Stimulated activated CD4-positive, alpha-beta T cell treated with anti-CD3 and anti-CD28 coated beads, Interleukin-4, amount 100 ng/mL, for 1 hour (primary cell): ENCODE measurements at regions not wholly inside any gene's neighbourhood (a gene's known extent, or its start where the extent isn't known, plus 50 kb on each side); places are given as distances from the start of the nearest gene placed in this dataset.
"Not testable (repeated sequence)": the region's sequence is repeated elsewhere in the genome, so short reads cannot be mapped to it uniquely, and the experiment has no call there.

Experiments
- DNase-seq: peaks from one replicate; pipeline ENCODE4 v3.0.0-alpha.2; 2020

DNA sequence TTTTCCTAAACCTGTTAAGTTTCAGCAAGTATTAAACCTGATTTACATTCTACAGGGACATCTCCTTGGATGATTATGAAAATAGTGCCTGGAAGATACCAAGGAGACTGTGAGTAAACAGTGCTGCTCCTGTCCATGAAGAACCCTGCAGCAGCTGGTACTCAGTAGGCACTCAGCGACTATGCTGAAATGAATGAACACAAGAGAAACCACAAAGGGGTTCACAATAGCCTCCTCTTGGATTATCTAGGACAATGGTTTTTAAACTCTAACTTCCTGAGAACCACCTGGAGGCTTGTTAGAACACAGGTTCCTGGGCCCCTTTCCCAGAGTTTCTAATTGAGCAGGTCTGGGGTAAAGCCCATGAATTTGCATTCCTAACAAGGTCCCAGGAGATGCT, 488.4 kb upstream of the UBE2E2 start:
- DNase-seq, result no peak

DNA sequence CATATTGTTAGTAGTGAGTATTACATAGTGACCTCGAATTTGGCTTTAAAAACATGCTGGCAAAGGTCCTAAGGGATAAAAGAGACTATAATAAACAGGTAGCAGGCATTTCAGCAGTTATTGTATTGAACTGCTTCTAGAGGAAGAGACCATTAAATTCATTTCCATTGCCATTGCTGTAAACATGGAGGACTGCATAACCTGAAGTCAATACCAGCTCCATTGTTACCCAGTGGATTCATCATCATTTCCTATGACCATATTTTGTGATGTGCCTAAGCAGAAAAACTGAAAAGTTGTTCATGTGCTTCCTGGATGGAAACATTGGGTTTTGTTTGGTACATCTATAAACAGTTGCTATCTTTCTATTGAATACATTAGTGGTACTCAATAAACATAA, 482.5 kb upstream of the UBE2E2 start:
- no peak for DNase-seq

DNA sequence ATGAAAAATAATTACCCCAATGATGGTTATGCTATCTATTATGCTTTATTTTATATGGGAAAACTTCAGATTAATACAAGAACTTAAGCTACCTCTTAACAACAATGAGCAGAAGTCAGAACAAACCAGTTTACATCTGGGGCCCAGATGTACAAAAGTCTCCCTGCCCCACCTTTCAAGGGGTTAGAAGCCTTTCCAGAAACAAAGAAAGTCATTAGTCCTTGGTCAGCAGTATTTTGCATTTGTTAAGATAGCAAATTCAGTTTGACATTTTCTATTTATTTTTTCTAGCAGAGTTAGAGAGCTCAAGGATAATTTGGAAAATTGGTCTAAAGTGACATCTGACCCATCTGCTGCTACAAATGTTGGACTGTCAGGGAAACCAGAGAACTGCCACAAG, 478.7 kb upstream of the UBE2E2 start:
- no peak for DNase-seq

DNA sequence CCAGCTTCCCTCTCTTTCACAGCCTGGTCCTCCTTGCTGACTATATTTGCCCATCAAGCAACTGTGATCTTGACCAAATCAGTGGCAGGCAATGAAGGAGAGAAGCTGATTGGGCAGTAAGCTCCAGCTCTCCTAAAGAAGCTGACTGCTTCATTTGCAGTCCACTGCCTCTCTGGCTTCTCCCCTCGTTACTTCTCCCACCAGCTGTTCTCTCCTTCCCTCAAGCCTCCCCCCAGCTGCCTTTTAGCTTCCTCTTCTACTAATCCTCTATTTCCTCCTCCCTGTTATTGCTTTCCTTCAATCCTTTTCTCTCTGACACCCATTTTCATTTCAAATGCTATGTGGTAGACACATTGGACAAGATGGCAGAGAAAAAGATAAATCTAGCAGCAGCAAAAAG, 474.7 kb upstream of the UBE2E2 start:
- no peak for DNase-seq

DNA sequence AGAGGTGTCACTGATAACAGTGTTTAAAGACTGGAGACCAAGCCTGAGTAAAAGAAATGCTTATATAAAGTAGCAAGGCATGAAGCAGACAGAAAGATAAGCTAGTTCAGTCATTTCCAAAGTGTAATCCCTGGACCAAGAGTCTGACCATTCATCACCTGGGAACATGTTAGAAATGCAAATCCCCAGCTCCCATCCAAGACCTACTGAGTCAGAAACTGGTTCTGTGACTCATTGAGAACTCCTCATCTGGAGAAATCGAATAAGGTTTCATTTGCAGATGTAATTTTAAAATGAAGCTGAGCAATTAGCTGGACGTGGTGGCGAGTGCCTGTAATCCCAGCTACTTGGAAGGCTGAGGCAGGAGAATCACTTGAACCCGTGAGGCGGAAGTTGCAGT, 473.9 kb upstream of the UBE2E2 start:
- DNase-seq, result no peak

DNA sequence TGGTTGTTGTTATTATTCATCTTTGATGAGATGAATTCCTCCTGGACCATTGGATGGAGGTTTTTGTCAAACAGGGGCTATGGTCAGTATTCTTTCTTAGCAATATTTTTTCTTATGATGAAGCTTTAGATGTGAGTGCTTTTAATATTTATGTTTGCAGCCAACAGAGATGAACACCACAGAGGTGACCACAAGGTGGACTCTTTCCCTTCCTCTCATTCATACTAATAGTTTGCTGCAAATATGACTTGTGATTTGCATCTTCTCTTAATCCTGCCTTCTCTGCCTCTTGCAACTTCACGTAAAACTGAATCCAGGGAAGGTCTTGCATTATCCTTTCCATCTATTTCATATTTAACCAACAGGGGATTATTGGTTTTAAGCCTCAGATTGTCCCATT, 473.1 kb upstream of the UBE2E2 start:
- no peak for DNase-seq

DNA sequence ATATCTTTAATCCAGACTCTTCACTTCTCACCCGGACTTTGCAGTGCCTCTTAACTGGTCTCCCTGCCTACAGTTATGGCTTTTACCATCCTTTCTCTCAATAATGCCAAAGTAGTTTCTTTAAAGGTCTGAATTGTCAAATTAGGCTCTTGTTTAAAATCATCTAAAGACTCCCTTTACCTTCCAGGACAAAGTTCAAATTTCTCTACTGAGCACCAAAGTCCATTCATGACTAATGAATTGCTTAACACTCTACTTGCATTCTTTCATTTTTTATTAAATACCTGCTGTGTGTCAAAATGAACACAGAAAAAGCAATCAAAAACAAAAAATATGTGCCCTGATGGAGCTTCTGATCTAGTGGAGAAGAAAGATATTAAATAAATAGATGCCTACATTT, 472.4 kb upstream of the UBE2E2 start:
- no peak for DNase-seq

DNA sequence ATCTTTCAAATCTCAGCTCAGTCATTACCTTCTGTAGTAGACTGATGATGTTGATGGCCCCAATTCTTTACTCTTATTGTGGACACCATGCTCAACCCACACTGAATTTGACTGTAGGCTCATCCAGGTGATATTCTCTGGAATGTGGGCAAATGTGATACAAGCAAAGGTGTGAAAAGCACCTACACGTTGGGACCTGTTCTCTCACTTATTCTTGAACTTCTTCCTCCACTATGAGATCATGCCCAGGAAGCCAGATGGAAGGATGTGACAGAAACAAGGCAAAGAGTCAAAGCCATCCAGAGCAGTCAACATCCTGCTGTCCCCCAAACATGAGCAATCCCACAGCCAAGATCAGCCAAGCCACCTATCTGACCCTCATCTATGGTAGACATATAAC, 471.2 kb upstream of the UBE2E2 start:
- no peak for DNase-seq

DNA sequence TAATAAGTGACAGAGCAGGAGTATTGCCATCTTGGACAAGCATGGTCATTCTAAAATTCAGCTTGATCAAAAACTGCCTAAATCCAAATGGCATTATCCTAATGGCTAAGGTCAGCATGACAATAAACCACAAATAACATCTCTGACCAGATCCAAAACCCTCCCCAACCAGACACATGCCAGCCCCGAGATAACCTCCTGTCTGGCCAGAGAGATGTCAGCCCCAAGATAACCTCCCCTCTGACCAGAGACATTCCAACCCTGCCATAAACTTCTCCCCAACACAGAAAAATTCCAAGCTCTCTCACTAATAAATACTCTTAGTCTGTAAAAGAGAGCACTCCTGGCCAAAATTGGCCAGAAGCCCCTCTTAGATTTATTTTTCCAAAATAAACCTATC, 470.5 kb upstream of the UBE2E2 start:
- DNase-seq, result no peak

DNA sequence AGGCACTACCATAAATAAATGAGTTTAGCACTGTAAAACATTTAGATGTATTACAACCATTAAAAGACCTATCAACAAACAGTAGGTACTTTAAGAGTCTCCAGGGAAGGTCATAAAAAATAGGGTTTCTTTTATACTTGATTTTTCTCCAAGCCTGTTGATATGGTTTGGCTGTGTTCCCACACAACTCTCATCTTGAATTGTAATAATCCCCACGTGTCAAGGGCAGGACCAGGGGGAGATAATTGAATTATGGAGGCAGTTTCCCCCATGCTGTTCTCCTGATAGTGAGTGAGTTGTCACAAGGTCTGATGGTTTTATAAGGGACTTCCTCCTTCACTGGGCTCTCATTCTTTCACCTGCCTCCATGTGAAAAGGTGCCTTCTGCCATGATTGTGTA, 468.9 kb upstream of the UBE2E2 start:
- DNase-seq, result no peak

DNA sequence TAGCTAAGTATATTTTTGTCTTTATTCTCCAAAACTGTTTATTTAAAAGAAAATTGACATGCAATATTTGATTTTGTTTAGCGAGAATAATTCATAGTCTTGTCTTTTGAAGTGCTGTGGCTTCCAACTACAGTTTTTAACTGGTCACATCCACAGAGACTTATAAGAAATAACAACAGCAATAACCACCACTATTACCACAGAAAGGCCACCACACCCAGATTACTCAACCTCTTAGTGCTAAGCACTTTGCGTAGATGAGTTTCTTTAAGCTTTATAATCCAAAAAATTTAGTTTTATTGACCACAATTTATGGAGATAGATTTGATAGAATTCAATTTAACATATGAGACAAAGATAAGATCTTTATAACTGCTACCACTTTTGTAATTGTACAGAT, 468.4 kb upstream of the UBE2E2 start:
- no peak for DNase-seq

DNA sequence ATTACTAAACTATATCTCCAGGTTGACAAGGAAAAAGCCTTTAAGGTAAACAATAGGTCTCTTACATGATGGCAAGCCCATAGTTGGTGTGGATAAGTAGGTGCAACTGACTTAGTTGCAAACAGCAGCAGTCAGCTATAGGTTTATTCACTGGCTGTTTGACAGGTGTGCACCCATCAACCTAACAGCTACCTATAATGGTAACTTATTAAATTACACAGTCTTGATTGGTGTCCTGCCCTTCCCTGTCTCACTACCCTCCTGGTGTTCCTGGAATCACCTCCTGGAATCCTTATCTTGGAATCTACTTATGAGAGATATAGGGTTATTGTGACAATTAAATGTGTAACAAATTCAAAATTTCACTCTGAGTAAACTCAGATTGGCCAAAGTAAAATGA, 467.8 kb upstream of the UBE2E2 start:
- no peak for DNase-seq

DNA sequence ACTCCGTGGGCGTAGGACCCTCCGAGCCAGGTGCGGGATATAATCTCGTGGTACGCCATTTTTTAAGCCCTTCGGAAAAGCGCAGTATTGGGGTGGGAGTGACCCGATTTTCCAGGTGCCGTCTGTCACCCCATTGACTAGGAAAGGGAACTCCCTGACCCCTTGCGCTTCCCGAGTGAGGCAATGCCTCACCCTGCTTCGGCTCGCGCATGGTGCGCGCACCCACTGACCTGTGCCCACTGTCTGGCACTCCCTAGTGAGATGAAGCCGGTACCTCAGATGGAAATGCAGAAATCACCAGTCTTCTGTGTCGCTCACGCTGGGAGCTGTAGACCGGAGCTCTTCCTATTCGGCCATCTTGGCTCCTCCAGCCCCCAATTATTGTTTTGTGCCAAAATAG, 459.7 kb upstream of the UBE2E2 start:
- DNase-seq, result not testable (repeated sequence)

DNA sequence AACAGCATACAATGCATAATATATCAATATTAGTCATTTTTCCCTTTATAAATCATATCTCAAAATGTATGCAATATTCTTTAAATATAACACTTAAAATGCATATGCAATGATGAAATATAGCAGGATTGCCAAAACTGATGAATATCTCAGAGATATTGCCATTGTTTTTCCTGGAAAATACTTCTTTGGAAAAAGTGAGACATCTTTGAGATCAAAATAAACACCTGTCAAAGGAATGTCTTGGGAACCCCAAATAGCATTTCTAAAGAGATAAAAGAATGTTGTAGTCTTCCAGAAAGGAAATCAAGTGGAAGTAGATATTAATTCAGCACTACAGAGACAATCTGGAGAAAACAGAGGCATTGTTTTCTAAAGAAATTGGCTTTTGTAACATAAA, 457.8 kb upstream of the UBE2E2 start:
- DNase-seq, result no peak

DNA sequence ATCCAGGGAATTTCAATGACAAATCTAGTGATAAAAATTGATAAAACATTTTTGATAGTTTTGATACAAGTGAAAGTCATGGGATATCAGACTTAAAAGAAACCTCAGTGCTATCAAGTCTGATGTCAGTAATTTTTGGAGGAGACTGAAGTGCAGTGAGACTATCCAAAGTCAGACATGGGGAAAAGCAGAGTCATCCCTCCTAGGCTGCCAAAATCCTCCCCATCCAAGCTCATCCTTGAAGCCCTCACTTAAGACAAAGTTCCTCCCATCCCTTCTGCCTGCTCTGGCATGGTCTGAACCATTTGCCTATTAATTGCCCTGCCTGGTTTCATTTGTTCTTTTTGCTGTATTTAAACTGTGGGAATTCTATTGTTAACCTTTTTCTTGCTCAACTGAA, 456.9 kb upstream of the UBE2E2 start:
- no peak for DNase-seq

DNA sequence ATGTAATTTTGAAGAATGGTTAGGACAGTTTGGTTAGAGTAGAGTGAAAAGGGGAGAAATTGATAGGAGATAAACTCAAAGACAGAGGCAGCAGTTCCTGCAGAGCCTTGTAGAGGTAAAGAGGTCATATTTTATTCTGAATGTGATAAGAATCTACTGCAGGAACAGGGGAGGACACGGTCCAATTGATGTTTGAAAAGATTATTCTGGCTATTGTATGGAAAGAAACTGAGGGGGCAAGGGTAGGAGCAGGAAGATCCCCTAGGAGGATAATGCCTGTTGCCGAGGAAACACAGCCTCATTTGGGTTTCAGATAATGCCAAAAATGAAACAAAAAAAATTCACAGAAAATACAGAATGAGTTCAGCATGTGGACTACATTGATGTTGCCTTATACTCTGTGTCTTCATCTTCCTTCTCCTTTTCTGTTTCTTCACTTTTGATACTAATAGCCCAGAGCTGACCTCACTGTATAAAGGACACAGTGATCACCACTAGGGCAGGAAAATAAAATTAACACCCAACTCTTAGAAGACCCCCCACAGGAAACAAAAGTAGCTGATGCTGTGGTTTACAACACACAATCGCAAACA, 454.6 kb upstream of the UBE2E2 start:
- DNase-seq, result no peak

DNA sequence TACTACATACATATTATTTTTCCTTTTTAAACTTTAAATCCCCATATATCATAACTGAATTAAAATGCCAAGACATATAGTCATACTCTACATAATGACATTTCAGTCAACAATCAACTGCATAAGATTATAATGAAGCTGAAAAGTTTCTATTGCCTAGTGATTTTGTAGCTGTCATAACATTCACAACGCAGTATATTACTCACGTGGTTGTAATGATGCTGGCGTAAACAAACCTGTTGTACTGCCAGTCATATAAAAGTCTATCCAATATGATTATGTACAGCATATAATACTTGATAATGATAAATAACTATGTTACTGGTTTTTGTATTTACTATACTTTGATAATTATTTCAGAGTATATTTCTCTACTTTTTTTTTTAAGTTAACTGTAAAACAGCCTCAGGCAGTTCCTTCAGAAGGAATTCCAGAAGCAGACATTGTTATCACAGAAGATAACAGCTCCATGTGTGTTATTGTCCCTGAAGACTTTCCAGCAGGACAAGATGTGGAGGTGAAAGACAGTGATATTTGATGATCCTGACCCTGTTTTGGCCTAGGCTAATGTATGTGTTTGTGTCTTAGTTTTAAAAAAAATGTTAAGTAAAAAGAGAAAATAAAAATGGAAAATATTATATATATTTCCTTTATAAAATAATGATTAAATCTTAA, 443.4 kb upstream of the UBE2E2 start:
- DNase-seq, result no peak

DNA sequence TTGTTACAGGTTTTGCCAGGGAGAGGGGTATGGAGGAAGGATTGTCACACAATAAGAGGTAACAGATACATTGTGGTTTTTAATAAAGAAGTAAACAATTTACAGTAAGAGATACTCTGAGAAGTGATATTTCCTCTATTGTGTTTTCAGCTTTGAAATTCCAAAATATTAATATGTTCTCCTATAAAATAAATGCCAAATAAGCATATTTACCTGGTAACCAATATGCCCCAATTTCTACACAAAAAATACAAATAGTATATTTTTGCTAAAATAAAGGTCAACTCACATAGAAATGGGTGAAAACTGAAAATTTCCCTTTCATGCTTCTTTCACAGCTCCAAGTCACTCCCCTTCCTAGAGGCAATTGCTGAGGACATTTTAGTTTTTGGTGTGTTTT, 437.4 kb upstream of the UBE2E2 start:
- DNase-seq, result no peak

DNA sequence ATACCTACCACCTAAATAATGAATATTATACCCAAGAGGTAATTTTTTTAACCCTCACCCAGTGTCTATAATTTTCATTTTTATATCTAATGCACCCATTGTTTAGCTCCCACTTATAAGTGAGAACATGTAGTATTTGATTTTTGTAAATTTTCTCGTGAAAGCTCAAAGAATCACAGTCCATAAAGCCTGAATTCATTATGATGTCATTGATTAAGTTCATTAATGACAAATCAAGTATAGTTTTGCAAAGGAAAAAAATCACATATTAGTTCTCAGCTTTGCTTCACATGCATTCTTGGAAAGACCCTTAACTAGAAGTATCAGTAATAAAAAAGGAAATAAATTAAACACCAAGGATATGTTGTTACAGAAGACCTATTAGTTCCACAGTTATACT, 425.3 kb upstream of the UBE2E2 start:
- no peak for DNase-seq

DNA sequence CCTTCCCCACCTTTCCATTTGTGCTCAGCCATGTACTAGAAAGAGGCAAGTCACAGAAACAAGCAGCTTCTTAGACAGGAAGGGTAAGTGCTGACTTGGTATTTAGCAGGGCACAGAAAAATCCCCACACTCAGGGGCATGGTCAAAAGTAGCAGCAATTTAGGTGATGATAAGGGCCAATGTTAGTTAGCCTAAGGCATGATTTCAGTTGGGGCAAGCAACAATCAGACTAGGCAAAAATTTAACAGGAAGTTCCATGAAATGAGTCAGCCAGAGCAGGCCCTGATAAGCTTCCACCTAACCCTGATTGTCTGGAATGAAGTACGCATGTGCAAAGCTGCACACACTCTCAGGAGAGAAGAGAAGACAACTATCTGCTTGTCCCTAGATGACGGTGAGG, 423.4 kb upstream of the UBE2E2 start:
- DNase-seq, result no peak

DNA sequence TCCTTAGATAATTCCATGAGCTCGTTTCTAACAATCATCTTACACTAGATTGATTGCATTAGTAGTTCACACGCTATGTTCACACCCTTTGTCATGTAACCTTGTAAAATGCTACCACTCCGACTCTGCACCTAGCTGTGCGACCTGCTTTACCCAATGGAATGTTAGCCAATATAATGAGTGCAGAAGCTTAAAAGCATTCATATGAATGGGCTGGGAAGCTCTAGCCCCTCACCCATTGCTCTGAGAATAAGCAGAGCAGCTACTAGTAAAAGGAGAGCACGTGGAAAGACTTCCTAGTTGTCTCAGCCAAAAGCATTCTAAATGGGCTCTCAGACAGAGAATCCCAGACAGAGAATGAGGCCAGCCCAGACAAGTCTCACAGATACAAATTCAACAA, 410.6 kb upstream of the UBE2E2 start:
- DNase-seq, result no peak

DNA sequence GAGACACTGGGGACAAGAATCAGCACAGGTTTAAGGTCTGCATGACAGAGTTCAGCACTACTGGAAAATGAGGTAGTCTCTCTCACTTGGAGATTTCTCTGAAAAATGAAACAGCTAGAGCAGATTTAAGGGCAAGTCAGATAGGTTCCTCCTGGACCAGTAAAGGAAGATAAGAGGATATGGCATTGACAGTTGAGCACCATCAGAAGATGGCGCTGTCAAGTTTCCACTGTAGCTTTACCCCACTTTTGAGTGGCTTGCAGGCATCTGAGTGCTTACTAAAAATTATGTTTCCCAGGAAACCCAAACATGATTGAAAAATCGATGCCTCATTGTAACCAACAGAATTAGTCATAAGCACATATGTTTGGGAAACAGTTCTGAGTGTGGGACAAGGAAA, 407.2 kb upstream of the UBE2E2 start:
- no peak for DNase-seq

DNA sequence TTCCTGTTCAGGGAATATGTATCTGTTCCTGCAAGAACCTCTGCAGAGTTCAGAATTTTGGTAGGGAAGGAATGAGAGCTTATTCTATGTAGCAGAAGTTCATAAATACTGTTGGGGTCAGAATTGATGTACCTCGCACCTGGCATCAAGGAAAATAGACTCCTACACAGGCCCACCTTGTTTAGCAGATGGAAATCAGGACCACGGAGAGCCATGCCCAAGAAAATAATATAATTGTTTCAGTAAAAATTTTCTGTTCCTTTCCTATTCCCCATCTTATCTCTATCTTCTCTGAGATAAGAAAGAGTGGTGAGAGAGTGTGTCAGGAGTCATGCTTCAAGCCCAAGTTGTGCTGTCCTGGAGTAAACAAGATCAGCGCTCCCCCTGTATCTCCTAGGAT, 404.7 kb upstream of the UBE2E2 start:
- DNase-seq, result no peak

DNA sequence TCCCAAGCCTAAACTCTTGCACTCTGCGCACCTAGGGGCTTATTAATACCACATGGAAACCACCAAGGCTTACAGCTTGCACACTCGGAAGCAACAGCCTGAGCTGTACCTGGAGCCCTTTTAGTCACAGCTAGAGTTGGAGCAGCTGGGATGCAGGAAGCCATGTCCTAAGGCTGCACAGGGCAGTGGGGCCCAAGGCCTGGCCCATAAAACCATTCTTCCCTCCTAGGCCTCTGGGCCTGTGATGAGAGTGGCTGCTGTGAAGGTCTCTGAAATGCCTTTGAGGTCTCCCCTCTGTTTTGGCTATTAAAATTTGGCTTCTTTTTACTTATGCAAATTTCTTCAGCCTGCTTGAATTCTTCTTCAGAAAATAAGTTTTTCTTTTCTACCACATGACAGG, 383.9 kb upstream of the UBE2E2 start:
- DNase-seq, result no peak

DNA sequence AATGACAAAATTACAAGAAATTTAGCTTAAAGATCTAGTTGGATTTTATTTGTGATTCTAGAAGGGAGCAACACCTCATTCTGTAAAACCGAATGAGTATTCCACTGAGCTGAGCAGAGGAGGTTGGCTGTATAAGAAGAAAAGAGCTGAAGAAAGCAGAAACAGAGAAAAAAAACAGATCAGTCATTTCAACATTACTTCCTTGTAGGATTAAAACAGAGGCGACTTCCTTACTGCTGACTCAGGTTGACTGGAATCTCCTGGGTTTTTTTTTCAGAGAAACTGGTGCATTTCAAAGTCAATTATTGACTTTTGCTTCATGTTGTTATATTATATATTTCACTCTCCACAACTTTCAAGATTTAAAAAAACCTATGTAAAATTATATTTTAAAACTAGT, 368.1 kb upstream of the UBE2E2 start:
- DNase-seq, result no peak

DNA sequence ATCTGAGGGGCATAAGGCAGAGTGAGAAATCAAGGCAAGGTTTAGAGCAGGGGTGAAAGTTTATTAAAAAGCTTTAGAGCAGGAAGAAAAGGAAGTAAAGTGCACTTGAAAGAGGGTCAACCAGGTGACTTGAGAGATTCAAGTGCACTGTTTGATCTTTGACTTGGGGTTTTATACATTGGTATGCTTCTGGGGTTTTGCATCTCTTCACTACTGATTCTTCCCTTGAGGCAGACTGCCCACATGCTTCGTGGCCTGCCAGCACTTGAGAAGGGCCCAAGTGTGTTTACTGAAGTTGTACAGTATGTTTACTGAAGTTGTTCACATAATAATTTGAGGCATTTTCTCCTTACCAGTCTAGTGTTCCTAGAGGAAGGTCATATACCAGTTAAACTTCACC, 367.0 kb upstream of the UBE2E2 start:
- no peak for DNase-seq
